ENCODE measurements at regions not wholly inside any gene's neighbourhood (a gene's known extent, or its start where the extent isn't known, plus 50 kb on each side); places are given as distances from the start of the nearest gene placed in this dataset.
"Not testable (repeated sequence)": the region's sequence is repeated elsewhere in the genome, so short reads cannot be mapped to it uniquely, and the experiment has no call there.

DNA sequence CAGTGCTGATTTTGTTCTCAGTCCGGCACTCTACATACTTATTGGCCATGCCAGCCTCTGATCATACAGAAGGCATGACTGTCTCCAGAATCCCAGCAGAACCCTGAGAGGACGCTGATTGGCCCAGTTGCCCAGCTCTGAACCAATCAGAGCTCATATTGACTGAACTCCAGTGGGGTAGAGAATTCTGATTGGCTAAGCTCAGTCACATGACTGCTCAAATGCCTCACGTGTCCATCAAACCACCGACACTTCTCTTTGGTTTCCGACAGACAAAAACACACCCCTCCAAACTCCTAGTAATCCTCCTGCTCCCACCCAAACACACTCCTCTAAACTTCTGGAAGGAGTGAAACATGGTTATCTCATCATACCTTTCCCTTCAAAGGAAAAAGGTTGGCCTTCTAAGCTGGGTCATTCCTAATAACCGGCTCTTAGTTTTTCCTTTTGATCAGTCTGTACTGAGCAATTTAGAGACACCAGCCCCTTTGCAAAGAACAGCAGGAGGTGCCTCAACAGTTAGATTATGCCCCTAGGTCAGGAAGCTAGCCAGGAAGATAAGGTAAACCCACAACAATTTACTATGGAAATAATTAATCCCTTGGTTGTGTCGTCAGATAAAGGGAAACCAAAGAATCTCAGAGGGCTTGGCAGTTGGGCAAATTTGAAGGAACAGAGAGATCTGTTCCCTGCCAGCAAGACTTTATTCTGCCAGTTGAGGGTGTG lies 187.8 kb downstream of the TLE3 start:
- DNase-seq, result no peak

DNA sequence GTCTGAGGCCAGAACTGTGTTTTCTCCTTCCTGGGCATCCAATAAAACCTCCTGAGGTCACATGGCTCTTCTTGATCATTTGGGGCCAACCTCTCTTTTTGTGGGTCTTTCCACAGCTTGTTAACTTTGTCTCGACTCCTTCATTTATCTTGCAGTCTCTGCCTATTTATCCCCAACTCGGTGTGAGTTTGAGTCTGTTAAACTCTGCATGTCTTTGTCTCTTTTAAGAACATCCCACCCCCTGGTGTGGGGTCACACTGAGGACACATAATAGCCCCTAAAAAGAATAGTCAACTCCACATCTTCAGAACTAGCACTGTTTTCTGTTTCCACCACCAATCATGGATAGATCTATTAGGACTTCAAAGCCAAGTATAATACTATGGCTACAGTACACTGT lies 187.2 kb downstream of the TLE3 start:
- no peak for DNase-seq

DNA sequence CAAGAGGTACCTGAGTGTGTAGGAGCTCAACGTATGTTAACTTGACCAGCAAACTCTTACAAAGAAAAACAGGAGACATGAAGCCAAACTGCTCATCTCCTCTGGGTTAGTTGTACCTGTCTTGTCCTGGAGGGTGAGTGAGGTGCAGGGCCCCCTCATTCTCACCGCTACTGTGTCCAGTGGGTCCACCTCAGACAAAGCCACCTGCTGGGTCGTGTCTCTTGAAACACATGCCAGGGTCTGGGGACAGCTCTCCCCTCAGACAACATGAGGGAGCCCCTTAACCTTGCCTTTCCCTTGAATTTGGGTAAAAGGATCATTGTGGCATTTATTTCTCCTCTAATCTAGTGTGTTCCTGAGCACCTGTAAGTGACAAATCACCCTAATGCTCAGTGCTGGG lies 185.6 kb downstream of the TLE3 start:
- no peak for DNase-seq

GRCh38 chr15:69914040-69914439 lies 183.7 kb downstream of the TLE3 start:
- DNase-seq, result no peak

DNA sequence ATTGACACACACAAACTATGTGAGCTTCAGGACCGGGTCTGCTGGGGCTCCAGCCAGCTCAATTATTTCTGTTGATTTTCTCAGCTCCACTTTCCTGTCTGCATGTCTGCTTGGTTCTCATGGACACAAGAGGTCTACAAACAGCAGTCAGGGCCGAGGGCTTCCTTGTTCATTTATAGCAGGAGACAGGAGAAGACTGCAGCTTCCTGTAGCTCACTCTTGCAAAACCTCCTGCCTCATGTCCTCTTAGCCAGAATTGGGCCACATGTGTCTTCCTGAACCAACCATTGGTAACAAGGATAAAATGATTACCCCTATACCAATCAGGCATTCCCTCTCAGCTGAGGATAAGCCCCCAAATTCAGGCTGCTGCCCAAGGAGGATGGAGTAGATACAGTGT lies 182.8 kb downstream of the TLE3 start:
- DNase-seq, result no peak

DNA sequence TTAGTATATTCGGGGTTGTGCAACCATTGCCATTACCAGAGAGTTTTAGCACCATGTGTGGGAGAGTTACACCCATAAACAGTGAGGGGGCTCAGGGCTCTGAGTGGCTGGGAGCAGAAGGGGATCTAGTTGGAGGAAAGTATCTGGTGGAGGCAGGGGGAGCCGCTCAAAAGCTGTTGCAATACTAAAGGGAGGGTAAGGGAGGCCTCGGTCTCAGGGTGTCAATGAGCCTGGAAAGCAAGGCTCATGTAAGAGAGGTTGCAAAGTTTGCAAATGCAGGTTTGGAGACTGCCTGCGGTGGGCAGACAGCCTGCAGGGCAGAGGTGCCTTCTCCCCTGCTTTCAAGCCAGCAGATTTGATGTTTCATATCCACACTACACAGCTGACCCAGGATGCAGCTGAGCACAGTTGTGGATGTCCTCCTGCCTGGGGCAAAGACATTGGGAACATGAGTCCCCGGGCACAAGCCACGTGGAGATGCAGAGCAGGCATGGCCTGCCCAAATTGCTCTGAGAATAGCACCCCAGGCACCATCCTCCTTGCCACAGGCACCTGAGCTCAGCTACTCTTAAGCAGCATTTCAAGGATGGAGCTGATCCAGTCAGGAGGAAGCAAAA lies 181.4 kb downstream of the TLE3 start:
- DNase-seq, result no peak

GRCh38 chr15:69917056-69917455 lies 180.7 kb downstream of the TLE3 start:
- no peak for DNase-seq

DNA sequence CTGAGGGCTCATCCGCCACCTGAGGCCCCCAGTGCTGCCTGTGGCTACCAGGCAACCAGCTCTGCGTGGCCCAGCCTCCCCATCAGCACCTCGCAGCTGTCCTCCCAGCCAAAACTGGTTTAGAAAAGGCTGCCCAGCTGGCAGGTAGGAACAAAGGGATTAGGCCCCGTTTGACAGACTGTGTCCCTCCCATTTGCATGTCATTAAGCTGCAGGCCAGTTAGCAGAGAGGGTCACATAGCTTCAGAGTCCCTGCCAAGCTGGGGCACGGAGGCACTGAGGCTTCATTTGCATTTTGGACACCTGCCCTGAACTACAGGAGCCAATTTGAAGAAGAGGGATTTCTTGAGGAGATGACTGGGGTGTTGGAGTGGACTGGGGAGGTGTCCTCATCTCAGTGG lies 177.9 kb downstream of the TLE3 start:
- peak in 12 of 51 donors; percentile 5 to 49 (median 13) for DNase-seq

DNA sequence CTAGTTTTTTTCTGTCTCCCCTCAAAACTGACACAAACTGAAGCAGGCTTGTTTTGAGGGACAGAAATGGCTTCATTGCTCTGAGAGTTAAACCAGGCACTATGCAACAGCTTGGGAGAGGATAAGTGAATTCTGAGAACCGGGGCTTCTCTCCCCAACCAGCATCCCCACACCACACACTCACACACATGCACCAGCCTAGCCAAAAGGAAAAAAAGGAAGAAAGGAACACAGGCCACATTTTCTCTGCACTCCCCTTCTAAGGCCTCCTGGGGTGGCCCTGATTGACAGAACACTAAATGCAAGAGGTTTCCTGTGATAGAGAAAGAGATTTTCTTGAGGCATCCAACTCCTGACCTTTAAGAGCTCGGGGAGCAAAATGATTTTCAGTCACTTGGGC lies 177.5 kb downstream of the TLE3 start:
- no peak for DNase-seq

DNA sequence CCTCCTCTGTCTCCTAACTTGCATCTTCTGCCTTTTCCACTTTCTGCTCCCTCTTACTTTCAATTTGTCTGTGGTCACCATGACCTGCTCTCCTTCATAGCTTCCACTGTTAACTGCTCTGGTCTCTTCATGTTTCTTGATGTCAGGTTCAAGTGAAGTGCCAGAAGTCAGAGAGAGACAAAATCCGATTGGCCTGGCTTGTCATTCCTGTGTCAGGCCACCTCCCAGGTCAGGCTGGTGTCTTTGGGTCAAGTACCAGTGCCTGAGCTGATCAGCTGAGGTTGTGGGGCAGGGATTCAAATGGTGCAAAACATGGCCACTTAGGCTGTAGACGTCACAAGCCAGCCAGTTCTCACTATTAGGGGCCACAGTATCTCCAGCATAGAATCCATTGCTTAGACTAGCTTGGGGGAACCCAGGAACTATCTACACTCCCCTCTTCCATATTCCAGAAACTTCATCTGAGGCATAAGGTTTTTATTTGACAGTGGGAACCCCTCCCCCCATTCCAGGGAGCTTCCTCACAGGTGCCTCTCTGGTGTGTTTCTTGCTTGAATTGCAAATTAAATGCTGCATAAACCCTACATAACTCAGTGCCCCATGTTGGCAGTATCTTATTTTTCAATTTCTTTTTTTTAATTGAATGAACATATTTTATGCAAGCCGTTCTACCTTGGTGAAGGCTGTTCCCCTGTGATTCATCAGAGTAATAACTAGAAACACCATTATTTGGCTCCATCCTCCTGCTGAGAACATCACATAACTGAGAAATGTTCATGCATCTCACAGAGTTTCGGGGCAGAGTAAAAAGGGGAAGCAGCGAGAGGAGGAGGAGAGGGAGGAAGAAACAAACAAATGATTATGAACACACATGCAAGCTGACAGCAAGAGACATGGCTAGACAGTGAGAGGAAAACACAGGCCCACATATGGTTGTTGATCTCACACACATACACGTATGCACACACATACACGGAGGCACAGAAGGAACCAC lies 175.8 kb downstream of the TLE3 start:
- no peak for DNase-seq

GRCh38 chr15:69924531-69924930 lies 173.2 kb downstream of the TLE3 start:
- DNase-seq, result no peak

- DNase-seq, result no peak
These were observed 171.7 kb downstream of the TLE3 start for GRCh38 chr15:69926006-69926405.

- no peak for DNase-seq
These were observed 171.0 kb downstream of the TLE3 start for GRCh38 chr15:69926721-69927120.

DNA sequence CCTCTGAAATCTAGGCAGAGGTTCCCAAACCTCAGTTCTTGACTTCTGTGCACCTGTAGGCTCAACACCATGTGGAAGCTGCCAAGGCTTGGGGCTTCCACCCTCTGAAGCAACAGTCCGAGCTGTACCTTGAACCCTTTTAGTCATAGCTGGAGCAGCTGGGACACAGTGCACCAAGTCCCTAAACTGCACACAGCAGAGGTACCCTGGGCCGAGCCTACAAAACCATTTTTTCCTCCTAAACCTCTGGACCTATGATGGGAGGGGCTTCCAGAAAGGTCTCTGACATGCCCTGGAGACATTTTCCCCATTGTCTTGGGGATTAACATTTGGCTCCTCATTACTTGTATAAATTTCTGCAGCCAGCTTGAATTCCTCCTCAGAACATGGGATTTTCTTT lies 168.8 kb downstream of the TLE3 start:
- DNase-seq, result not testable (repeated sequence)

DNA sequence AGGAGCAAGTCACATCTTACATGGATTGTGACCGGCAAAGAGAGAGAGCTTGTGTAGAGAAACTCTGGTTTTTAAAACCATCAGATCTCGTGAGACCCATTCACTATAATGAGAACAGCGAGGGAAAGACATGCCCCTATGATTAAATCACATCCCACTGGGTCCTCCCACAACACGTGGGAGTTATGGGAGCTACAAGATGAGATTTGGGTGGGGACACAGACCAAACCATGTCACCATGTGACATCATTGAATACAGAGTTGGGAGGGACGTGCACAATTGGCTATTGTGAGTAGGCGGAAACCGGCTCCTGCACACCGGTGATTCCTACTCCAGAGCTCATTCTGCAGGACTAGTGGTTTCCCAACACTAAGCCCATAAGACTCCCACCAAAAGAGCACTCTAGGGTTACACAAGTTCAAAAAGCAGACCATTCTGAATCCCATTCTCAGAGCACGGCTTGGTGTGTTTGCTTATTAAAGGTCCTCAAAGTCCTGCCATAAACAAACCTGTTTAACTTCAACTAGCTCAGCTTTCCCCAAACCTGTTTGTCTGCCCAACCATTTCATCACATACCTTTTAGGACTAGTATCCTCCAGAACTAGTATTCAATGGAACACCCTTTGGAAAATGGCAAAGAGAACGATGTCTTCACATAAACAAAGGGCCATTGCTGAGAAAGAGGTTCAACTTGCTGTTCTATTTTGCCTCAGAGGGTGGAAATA lies 167.6 kb downstream of the TLE3 start:
- DNase-seq, result no peak

DNA sequence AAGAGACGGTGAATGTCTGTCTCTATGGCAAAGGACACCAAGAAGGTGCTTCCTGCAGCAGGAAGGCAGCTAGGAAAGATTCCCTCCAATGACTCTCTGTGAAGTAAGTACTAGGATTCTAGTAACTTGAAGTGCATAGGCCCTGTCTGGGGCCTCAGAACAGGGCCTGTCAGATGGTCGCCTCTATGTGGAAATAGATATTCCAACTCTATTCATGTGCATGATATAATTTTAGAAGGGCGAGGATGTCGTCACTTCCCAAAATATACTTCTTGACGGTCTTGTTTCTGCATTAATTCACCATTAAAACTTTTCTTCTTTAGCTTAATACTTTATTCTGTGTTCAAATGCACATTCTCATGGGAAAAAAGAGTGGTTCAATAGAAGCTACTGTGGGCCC lies 167.0 kb downstream of the TLE3 start:
- DNase-seq, result no peak

- DNase-seq, result no peak
These were observed 166.6 kb downstream of the TLE3 start for GRCh38 chr15:69931156-69931555.

DNA sequence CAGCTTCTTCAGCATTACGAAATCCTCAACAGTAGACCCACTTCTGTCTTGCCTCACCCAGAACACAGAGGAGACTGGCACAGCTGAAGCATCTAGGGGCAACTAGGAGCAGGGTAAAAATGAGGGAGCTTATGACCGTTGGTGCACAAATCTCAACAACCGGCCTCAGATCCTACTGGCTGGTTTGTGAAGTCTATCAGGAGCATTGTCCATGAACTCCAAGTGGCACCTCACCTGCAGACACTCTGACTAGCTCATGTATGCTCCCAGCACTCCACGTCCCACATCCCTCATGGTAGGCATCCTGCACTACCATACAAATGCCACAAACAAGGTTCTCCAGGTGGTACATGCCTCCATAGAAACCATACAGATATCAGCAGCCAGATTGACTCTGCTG lies 163.1 kb downstream of the TLE3 start:
- no peak for DNase-seq

DNA sequence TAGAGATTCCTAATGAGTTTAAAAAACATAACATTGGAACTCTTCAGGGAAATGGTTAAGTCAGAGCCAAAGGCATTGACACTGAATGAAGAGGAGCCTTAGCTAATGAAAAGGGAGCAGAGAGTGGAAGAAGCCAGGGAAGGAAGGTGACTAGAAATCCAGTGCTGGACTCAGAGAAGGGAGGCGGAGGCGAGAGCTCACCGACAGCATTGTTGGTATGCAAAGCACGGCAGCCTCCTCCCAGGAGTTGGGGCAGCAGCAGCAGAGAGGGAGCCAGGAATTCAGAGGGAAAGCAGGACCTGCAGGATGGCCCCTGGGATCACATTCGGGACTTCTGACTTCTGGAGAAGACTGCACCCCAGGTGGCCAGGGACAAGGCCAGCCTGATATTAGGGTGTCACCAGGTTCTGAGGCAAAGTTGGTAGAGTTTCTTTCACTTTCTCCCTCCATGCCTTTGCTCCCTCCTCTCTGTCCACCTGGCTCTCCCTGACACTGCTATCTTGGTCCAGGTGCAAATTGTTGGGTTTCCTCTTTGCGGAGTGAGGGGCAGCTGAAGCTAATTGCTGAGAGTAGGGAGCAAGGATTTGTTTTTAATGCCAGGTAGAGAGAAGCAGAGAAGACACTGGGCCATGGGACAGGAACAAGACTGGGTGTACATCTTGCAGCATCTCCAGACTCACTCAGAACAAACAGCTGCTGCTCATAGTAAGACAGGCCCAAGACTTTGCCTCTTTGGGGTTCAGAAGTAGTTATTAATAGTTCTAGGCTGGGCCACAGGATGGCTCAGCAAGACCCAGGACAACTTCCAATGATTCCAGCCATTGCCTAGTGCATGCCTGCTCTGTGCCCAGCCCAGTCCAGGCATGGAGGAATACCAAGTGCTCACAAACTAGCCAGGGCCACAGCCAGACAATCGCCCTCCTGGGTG lies 157.9 kb downstream of the TLE3 start:
- peak in 29 of 51 donors; percentile 5 to 65 (median 39) for DNase-seq
